Astrocyte (in vitro differentiated cells and primary cell): ENCODE measurements at regions not wholly inside any gene's neighbourhood (a gene's known extent, or its start where the extent isn't known, plus 50 kb on each side); places are given as distances from the start of the nearest gene placed in this dataset.

Experiments used
- CTCF ChIP-seq: IDR thresholded peaks from 2 replicates; pipeline ENCODE4 v1.5.1; 2011; ENCODE audit warnings: low read depth, mild to moderate bottlenecking, inconsistent platforms, low read length, moderate library complexity; ENCODE audit not compliant: insufficient read depth
- EZH2 ChIP-seq: IDR thresholded peaks from 2 replicates; pipeline ENCODE4 v1.6.1; 2012; ENCODE audit warnings: mild to moderate bottlenecking, low read length, inconsistent platforms; ENCODE audit not compliant: insufficient read depth

GRCh38 chr9:27828908-27829307 lies 255.6 kb upstream of the C9orf72 start:
- TF ChIP-seq CTCF: no peak
- TF ChIP-seq EZH2: no peak
